Mesendoderm (in vitro differentiated cells): ENCODE measurements at regions not wholly inside any gene's neighbourhood (a gene's known extent, or its start where the extent isn't known, plus 50 kb on each side); places are given as distances from the start of the nearest gene placed in this dataset.
"Not testable (repeated sequence)": the region's sequence is repeated elsewhere in the genome, so short reads cannot be mapped to it uniquely, and the experiment has no call there.

Source experiments
- DNase-seq: peaks from one replicate; pipeline ENCODE4 v3.0.0; 2013
- H2AK5ac ChIP-seq: 2 replicates; pipeline ENCODE4 v1.6.1; 2013; ENCODE audit warnings: low read length, inconsistent platforms
- H2BK120ac ChIP-seq: 2 replicates; pipeline ENCODE4 v1.6.1; 2013; ENCODE audit warnings: low read depth, mild to moderate bottlenecking, low read length, moderate library complexity, mixed read lengths
- H2BK15ac ChIP-seq: replicated peaks from 2 replicates; pipeline ENCODE4 v1.6.1; 2013; ENCODE audit warnings: low read depth, mild to moderate bottlenecking, moderate library complexity
- H2BK5ac ChIP-seq: 2 replicates; pipeline ENCODE4 v1.6.1; 2013; ENCODE audit warnings: low read length, inconsistent platforms
- H3K18ac ChIP-seq: 2 replicates; pipeline ENCODE4 v1.6.1; 2013; ENCODE audit warnings: mild to moderate bottlenecking, low read length, mixed read lengths
- H3K23ac ChIP-seq: one replicate; pipeline ENCODE4 v1.6.1; 2013; ENCODE audit warnings: low read length
- H3K27ac ChIP-seq: 2 replicates; pipeline ENCODE4 v1.5.1; 2013; ENCODE audit warnings: low read depth, mild to moderate bottlenecking, inconsistent platforms, low read length, moderate library complexity
- H3K27me3 ChIP-seq: 2 replicates; pipeline ENCODE4 v1.6.1; 2013; ENCODE audit warnings: low read length, control low read depth, mild to moderate bottlenecking, inconsistent platforms; ENCODE audit not compliant: insufficient read depth, poor library complexity
- H3K36me3 ChIP-seq: 2 replicates; pipeline ENCODE4 v1.6.1; 2013; ENCODE audit warnings: low read length, inconsistent platforms; ENCODE audit not compliant: control insufficient read depth, insufficient read depth
- H3K4ac ChIP-seq: one replicate; pipeline ENCODE4 v1.6.1; 2013; ENCODE audit warnings: low read depth, mild to moderate bottlenecking, low read length, moderate library complexity
- H3K4me1 ChIP-seq: 2 replicates; pipeline ENCODE4 v1.6.1; 2013; ENCODE audit warnings: low read depth, low read length, inconsistent platforms; ENCODE audit not compliant: control insufficient read depth
- H3K4me2 ChIP-seq: 2 replicates; pipeline ENCODE4 v1.6.1; 2013; ENCODE audit warnings: low read length
- H3K4me3 ChIP-seq: 2 replicates; pipeline ENCODE4 v1.5.1; 2013; ENCODE audit warnings: mild to moderate bottlenecking, low read length
- H3K56ac ChIP-seq: one replicate; pipeline ENCODE4 v1.6.1; 2013; ENCODE audit warnings: low read length
- H3K79me1 ChIP-seq: 2 replicates; pipeline ENCODE4 v1.6.1; 2013; ENCODE audit warnings: low read length, inconsistent platforms
- H3K79me2 ChIP-seq: 2 replicates; pipeline ENCODE4 v1.6.1; 2013; ENCODE audit warnings: mild to moderate bottlenecking, low read length; ENCODE audit not compliant: control insufficient read depth, insufficient read depth
- H3K9ac ChIP-seq: 2 replicates; pipeline ENCODE4 v1.6.1; 2013; ENCODE audit warnings: low read length, inconsistent platforms
- H4K5ac ChIP-seq: one replicate; pipeline ENCODE4 v1.6.1; 2013; ENCODE audit warnings: low read length
- H4K8ac ChIP-seq: one replicate; pipeline ENCODE4 v1.6.1; 2013; ENCODE audit warnings: low read depth, mild to moderate bottlenecking, control low read depth, low read length, moderate library complexity
- WGBS: extraction: QIAGEN DNeasy Blood & Tissue Kit; methylation state at CpG from one replicate; pipeline ENCODE4 v1.1.7; 2013; ENCODE audit warnings: low lambda C conversion rate, missing lambda C conversion rate; ENCODE audit not compliant: insufficient coverage; ENCODE audit errors: extremely low coverage; 5-methylcytosine and 5-hydroxymethylcytosine counted together

GRCh38 chr2:52022006-52022405 is 990.1 kb upstream of the NRXN1 start:
- H3K79me1 ChIP-seq: no peaks in the 10 kb centered on the region
- no peaks in the 10 kb centered on the region for H3K79me2 ChIP-seq
- no peaks in the 10 kb centered on the region for H3K36me3 ChIP-seq

GRCh38 chr2:52017646-52018235 is 985.8 kb upstream of the NRXN1 start:
- no peak overlapping the region for H3K23ac ChIP-seq
- H3K27ac ChIP-seq: no peak overlapping the region
- H3K18ac ChIP-seq: no peak overlapping the region
- no peak overlapping the region for H2BK15ac ChIP-seq
- no peaks in the 10 kb centered on the region for H3K79me2 ChIP-seq
- H3K9ac ChIP-seq: no peak overlapping the region
- no peak overlapping the region for H3K4me3 ChIP-seq
- no peak overlapping the region for H4K5ac ChIP-seq
- H3K56ac ChIP-seq: no peak overlapping the region
- no peaks in the 10 kb centered on the region for H3K27me3 ChIP-seq
- H3K4me1 ChIP-seq: no peaks in the 10 kb centered on the region
- H4K8ac ChIP-seq: no peak overlapping the region
- H2BK5ac ChIP-seq: no peak overlapping the region
- WGBS: no CpG with 5 or more reads among the region's 7 CpGs
- no peaks in the 10 kb centered on the region for H3K36me3 ChIP-seq
- no peak overlapping the region for H2AK5ac ChIP-seq
- DNase-seq: no peak
- no peak overlapping the region for H3K4ac ChIP-seq
- no peak overlapping the region for H2BK120ac ChIP-seq
- H3K4me2 ChIP-seq: no peak overlapping the region
- no peaks in the 10 kb centered on the region for H3K79me1 ChIP-seq

More at GRCh38 chr2:52022006-52022405, 990.1 kb upstream of the NRXN1 start:
- 100% methylated on average over 1 of the region's 3 CpGs for WGBS
- no peak overlapping the region for H3K4me2 ChIP-seq
- H2BK15ac ChIP-seq: no peak overlapping the region
- H2BK120ac ChIP-seq: no peak overlapping the region
- H3K4me1 ChIP-seq: no peaks in the 10 kb centered on the region
- H3K18ac ChIP-seq: no peak overlapping the region
- no peaks in the 10 kb centered on the region for H3K27me3 ChIP-seq
- H4K8ac ChIP-seq: no peak overlapping the region
- no peak overlapping the region for H4K5ac ChIP-seq
- no peak overlapping the region for H2AK5ac ChIP-seq
- H3K4ac ChIP-seq: no peak overlapping the region
- no peak for DNase-seq
- H3K27ac ChIP-seq: no peak overlapping the region
- H2BK5ac ChIP-seq: no peak overlapping the region
- H3K9ac ChIP-seq: no peak overlapping the region
- H3K4me3 ChIP-seq: no peak overlapping the region
- H3K56ac ChIP-seq: no peak overlapping the region
- H3K23ac ChIP-seq: no peak overlapping the region

GRCh38 chr2:52006821-52007366 is 975.0 kb upstream of the NRXN1 start:
- not testable (repeated sequence) for H4K5ac ChIP-seq, H3K4me3 ChIP-seq, H3K27me3 ChIP-seq, H3K23ac ChIP-seq, H4K8ac ChIP-seq, H2BK120ac ChIP-seq, H3K36me3 ChIP-seq, DNase-seq, H2AK5ac ChIP-seq, H3K18ac ChIP-seq, H3K4me1 ChIP-seq, H3K27ac ChIP-seq, H2BK5ac ChIP-seq, H3K4ac ChIP-seq, H3K9ac ChIP-seq, H3K4me2 ChIP-seq, H3K79me2 ChIP-seq, H3K79me1 ChIP-seq, H3K56ac ChIP-seq, H2BK15ac ChIP-seq
- no CpG with 5 or more reads among the region's 32 CpGs for WGBS

- no CpG with 5 or more reads among the region's 2 CpGs for WGBS
- no peak overlapping the region for H3K9ac ChIP-seq
- H3K4ac ChIP-seq: no peak overlapping the region
These were observed 968.4 kb upstream of the NRXN1 start for GRCh38 chr2:52000151-52000855.

GRCh38 chr2:51998890-51999289 is 967.0 kb upstream of the NRXN1 start:
- no peak overlapping the region for H3K27ac ChIP-seq
- no peak overlapping the region for H3K9ac ChIP-seq
- H2AK5ac ChIP-seq: no peak overlapping the region
- H2BK15ac ChIP-seq: no peak overlapping the region
- no peak overlapping the region for H3K23ac ChIP-seq
- no peaks in the 10 kb centered on the region for H3K27me3 ChIP-seq
- H2BK5ac ChIP-seq: no peak overlapping the region
- H3K36me3 ChIP-seq: no peaks in the 10 kb centered on the region
- no peak overlapping the region for H3K56ac ChIP-seq
- no CpG with 5 or more reads among the region's 3 CpGs for WGBS
- no peak overlapping the region for H3K18ac ChIP-seq
- DNase-seq: no peak
- no peaks in the 10 kb centered on the region for H3K4me1 ChIP-seq
- H4K5ac ChIP-seq: no peak overlapping the region
- H3K79me2 ChIP-seq: no peaks in the 10 kb centered on the region
- no peaks in the 10 kb centered on the region for H3K79me1 ChIP-seq
- no peak overlapping the region for H2BK120ac ChIP-seq
- H3K4ac ChIP-seq: no peak overlapping the region
- no peak overlapping the region for H4K8ac ChIP-seq
- H3K4me2 ChIP-seq: no peak overlapping the region
- no peak overlapping the region for H3K4me3 ChIP-seq

More at GRCh38 chr2:52000151-52000855, 968.4 kb upstream of the NRXN1 start:
- Histone ChIP-seq H3K27me3 (no peaks in the 10 kb centered on the region), H2BK5ac (no peak overlapping the region), H3K27ac (no peak overlapping the region), H3K36me3 (no peaks in the 10 kb centered on the region), H3K18ac (no peak overlapping the region), H3K4me1 (no peaks in the 10 kb centered on the region), H3K4me2 (no peak overlapping the region), H2BK15ac (no peak overlapping the region), H2AK5ac (no peak overlapping the region), H3K79me2 (no peaks in the 10 kb centered on the region), H3K56ac (no peak overlapping the region), H2BK120ac (no peak overlapping the region), H3K79me1 (no peaks in the 10 kb centered on the region), H4K5ac (no peak overlapping the region), H3K23ac (no peak overlapping the region), H3K4me3 (no peak overlapping the region), H4K8ac (no peak overlapping the region)
- no peak for DNase-seq
